ENCODE measurements at regions not wholly inside any gene's neighbourhood (a gene's known extent, or its start where the extent isn't known, plus 50 kb on each side); places are given as distances from the start of the nearest gene placed in this dataset.

DNA sequence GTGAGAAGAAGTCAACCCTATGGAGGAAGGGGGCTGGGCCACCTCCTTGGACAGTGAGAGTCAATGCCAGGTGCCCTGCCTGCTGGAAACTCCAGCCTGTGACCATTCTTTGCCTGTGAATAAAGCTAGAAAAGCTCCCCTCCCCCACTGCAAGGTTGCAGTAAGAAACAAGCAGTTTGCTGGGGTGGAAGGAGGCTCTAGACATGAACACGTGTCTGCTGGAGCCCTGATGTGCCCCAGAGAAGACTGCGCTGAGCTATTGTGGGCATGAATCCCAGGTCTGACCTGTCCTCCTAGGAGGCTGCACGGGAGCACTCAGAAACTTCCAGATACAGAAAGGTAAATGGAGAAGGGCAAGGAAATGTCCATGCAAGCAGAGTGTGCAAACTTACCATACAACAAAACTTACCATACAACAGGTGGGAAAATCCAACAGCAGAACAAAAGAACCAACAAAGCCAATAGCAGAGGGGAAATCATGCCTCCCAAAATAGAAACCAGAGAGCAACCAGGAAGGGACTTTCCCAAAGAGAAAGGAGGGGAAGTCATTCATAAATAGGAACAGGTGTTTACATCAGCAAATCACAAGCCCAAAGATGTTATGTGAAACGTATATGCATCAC is 278.7 kb downstream of the BCL2 start:
- TF ChIP-seq CTCF (IDR thresholded peaks at IDR 0.05) (no peak), POLR2A (IDR thresholded peaks at IDR 0.05) (no peak)

Data from right lobe of liver (tissue), 4 donors.